Colonic mucosa (tissue), 4 donors: ENCODE measurements at regions not wholly inside any gene's neighbourhood (a gene's known extent, or its start where the extent isn't known, plus 50 kb on each side); places are given as distances from the start of the nearest gene placed in this dataset.

ENCODE experiments used
- DNase-seq: peaks from one replicate; pipeline ENCODE4 v3.0.0-alpha.2; 2020
- H3K27ac ChIP-seq: fragments of 200-600 bp; one replicate; pipeline ENCODE4 v1.8.0; 2021
- H3K27me3 ChIP-seq: fragments of 200-600 bp; one replicate; pipeline ENCODE4 v1.8.0; 2021
- H3K36me3 ChIP-seq: fragments of 200-600 bp; one replicate; pipeline ENCODE4 v1.8.0; 2021
- H3K4me1 ChIP-seq: fragments of 200-600 bp; one replicate; pipeline ENCODE4 v1.8.0; 2021; ENCODE audit warnings: mild to moderate bottlenecking
- H3K4me3 ChIP-seq: fragments of 200-600 bp; one replicate; pipeline ENCODE4 v1.8.0; 2021
- H3K9ac ChIP-seq, 2 donors: one replicate each; pipeline ENCODE4 v1.7.0; 2013; ENCODE audit warnings: control low read depth in 2 of 2, low read depth in 2 of 2, low read length in 2 of 2
- H3K9me3 ChIP-seq: fragments of 200-600 bp; one replicate; pipeline ENCODE4 v1.8.0; 2021
- intact Hi-C: fragments of 100-400 bp; cut with DNase I; formaldehyde crosslinking; loops from one replicate; pipeline ENCODE4 v1.14.1; 2022
- TF ChIP-seq, protein P1 (sequence below): fragments of 200-600 bp; IDR thresholded peaks from one replicate; pipeline ENCODE4 v1.8.0; 2022; ENCODE audit warnings: antibody characterized with exemption, mild to moderate bottlenecking
- donor health status: healthy.
- donor health status: DM: no; HTN: no; CAD: no.
- donor health status: DM: no; HTN: no; CAD: no.

DNA sequence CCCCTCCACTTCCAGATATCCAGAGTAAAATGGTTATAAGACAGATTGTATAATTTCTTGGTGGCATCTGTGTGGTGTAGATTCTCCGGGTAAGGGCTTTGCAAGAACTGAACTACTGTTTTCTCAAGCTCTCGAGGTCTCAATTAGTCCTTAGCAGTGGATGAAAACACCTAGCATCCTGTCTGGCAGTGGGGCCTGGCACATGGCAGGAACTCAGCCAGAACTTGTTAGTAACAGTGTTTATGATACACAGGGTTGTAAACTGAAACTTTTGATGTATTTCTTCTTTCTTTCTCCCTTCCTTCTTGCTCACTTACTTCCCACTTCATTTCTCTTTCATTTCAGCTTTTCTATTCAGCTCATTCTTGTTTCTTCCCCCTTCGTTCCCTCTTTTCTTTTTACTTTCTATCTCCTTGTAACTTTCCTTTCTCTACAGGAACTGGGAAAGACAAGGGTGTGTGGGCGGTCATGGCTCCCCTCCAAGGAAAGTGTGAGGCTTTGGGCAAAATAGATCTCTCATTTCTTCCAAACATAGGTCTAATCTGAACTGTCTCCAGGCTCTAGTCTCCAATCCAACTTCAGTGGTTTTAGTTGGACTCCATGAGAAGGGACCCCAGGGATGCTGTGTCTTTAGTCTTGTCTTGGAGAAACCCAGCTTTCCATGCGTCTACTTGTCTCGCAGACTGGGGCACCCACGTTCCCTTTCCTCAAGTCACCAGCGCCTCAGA lies 159.7 kb downstream of the PAH start:
- intact Hi-C loops = no loop called here
- no peaks in the 10 kb centered on the region for H3K27me3 ChIP-seq
- no peaks in the 10 kb centered on the region for H3K36me3 ChIP-seq
- no peak for DNase-seq
- TF ChIP-seq, protein P1, sequence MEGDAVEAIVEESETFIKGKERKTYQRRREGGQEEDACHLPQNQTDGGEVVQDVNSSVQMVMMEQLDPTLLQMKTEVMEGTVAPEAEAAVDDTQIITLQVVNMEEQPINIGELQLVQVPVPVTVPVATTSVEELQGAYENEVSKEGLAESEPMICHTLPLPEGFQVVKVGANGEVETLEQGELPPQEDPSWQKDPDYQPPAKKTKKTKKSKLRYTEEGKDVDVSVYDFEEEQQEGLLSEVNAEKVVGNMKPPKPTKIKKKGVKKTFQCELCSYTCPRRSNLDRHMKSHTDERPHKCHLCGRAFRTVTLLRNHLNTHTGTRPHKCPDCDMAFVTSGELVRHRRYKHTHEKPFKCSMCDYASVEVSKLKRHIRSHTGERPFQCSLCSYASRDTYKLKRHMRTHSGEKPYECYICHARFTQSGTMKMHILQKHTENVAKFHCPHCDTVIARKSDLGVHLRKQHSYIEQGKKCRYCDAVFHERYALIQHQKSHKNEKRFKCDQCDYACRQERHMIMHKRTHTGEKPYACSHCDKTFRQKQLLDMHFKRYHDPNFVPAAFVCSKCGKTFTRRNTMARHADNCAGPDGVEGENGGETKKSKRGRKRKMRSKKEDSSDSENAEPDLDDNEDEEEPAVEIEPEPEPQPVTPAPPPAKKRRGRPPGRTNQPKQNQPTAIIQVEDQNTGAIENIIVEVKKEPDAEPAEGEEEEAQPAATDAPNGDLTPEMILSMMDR = no peak
- no peak overlapping the region for H3K27ac ChIP-seq
- H3K9me3 ChIP-seq = no peaks in the 10 kb centered on the region
- no peak overlapping the region for H3K4me3 ChIP-seq
- no peaks in the 10 kb centered on the region for H3K4me1 ChIP-seq
- H3K9ac ChIP-seq = no peak overlapping the region

DNA sequence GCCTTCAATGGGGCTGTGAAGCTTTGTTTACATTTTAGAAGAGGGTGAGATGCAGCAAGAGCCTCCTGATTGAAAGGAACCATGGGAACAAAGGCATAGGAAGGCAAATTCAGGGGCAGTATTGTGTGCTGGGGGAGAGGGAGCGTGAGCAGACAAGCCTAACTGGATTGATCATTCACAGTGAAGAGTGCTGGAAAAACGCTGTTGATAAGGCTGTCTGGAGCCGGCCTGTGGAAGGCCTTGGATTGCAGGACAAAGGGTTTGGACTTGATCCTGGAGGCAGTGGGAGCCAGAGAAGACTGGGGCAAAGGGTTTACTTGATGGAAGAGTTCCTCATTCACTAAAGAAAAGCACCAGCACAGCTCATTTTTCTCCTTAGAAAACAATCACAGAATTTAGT lies 160.5 kb downstream of the PAH start:
- intact Hi-C loops = no loop called here
- DNase-seq = no peak
- H3K27ac ChIP-seq = no peak overlapping the region
- TF ChIP-seq, protein P1 = no peak
- no peaks in the 10 kb centered on the region for H3K27me3 ChIP-seq
- no peaks in the 10 kb centered on the region for H3K4me1 ChIP-seq
- no peaks in the 10 kb centered on the region for H3K36me3 ChIP-seq
- no peak overlapping the region for H3K9ac ChIP-seq
- no peak overlapping the region for H3K4me3 ChIP-seq
- H3K9me3 ChIP-seq = no peaks in the 10 kb centered on the region

DNA sequence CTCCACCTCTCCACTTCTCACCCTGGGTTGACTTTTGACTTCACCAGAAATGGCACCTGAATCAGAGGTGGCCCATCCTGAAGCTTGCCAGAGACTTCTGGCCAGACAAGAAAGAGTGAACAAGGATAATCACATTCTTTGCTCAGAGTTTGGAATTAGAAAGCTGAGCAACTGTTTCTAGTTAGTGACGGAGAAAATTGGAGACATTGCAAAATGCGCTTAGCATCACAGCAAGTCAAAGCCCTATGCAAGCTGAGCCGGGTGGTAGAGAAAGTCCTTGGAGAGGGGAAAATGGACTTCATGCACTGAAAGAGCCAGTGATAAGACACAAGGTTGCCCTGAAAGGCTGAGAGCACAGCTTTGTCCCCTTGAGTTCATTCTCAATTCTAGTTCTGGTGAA lies 161.8 kb downstream of the PAH start:
- H3K36me3 ChIP-seq = no peaks in the 10 kb centered on the region
- H3K9ac ChIP-seq = no peak overlapping the region
- no peaks in the 10 kb centered on the region for H3K4me1 ChIP-seq
- intact Hi-C loops = no loop called here
- TF ChIP-seq, protein P1 = no peak
- no peaks in the 10 kb centered on the region for H3K27me3 ChIP-seq
- no peaks in the 10 kb centered on the region for H3K9me3 ChIP-seq
- no peak overlapping the region for H3K4me3 ChIP-seq
- no peak overlapping the region for H3K27ac ChIP-seq
- no peak for DNase-seq

DNA sequence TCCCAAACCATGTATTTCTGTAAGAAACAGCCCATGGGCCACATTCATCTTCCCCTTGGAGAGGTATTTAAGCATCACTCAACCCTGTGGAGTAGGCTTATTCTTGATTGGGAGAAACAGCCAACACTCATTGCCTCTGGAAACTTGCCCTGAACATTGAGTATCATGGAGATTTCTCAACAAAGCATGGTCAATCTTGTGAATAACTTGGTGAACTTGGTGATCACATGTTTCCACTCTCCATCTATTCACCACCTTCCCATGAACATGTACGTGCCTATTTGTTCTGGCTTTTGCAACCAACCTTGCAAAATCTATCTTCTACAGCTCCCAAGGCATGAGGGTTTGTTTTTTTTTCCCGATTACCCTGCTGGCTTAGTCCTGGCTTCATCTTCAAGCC lies 163.2 kb downstream of the PAH start:
- H3K27me3 ChIP-seq = no peaks in the 10 kb centered on the region
- no peak for DNase-seq
- intact Hi-C loops = no loop called here
- TF ChIP-seq, protein P1 = no peak
- H3K4me1 ChIP-seq = no peaks in the 10 kb centered on the region
- H3K4me3 ChIP-seq = no peak overlapping the region
- no peak overlapping the region for H3K27ac ChIP-seq
- H3K9me3 ChIP-seq = no peaks in the 10 kb centered on the region
- H3K9ac ChIP-seq = no peak overlapping the region
- no peaks in the 10 kb centered on the region for H3K36me3 ChIP-seq

DNA sequence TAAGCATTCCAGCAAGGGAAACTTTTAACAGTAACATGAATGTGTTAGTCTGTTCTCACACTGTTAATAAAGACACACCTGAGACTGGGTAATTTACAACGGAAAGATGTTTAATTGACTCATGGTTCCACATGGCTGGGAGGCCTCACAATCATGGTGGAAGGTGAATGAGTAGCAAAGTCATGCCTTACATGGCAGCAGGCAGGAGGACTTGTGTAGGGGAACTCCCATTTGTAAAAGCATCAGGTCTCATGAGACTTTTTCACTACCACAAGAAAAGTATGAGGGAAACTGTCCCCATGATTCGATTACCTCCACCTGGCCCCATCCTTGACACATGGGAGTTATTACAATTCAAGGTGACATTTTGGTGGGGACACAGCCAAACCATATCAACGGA lies 168.3 kb downstream of the PAH start:
- Histone ChIP-seq H3K4me1 (no peaks in the 10 kb centered on the region), H3K27ac (no peak overlapping the region), H3K36me3 (no peaks in the 10 kb centered on the region), H3K9me3 (no peaks in the 10 kb centered on the region), H3K27me3 (no peaks in the 10 kb centered on the region), H3K4me3 (no peak overlapping the region), H3K9ac (no peak overlapping the region)
- TF ChIP-seq, protein P1 = no peak
- intact Hi-C loops = no loop called here
- no peak for DNase-seq
